ENCODE measurements at regions not wholly inside any gene's neighbourhood (a gene's known extent, or its start where the extent isn't known, plus 50 kb on each side); places are given as distances from the start of the nearest gene placed in this dataset.

- H3K4me1 ChIP-seq (ENCODE audit: low read depth): peaks cover 19% of the 10 kb centered on the region
- H3K9me3 ChIP-seq (ENCODE audit: low read depth): no peaks in the 10 kb centered on the region
- no peaks in the 10 kb centered on the region for H3K27me3 ChIP-seq
- H3K4me3 ChIP-seq: no peak overlapping the region
- no peak for DNase-seq (ENCODE audit: low read depth in 1 of 2, low spot score in 1 of 2)
- no peaks in the 10 kb centered on the region for H3K36me3 ChIP-seq
- H3K27ac ChIP-seq: no peak overlapping the region
- TF ChIP-seq CTCF (IDR thresholded peaks at IDR 0.05; ENCODE audit: low read depth, low read length): no peak
Measured at GRCh38 chr9:90098408-90098807, 493.6 kb downstream of the GADD45G start.

GRCh38 chr9:90099262-90099963, 494.6 kb downstream of the GADD45G start:
- H3K27me3 ChIP-seq: no peaks in the 10 kb centered on the region
- H3K4me3 ChIP-seq: no peak overlapping the region
- peaks cover 19% of the 10 kb centered on the region for H3K4me1 ChIP-seq (ENCODE audit: low read depth)
- DNase-seq (ENCODE audit: low read depth in 1 of 2, low spot score in 1 of 2): peak; percentile 36 to 44
- TF ChIP-seq CTCF (IDR thresholded peaks at IDR 0.05; ENCODE audit: low read depth, low read length): peak; percentile 39
- H3K27ac ChIP-seq: peak overlapping the region; percentile 3
- no peaks in the 10 kb centered on the region for H3K9me3 ChIP-seq (ENCODE audit: low read depth)
- no peaks in the 10 kb centered on the region for H3K36me3 ChIP-seq

- peaks cover 16% of the 10 kb centered on the region for H3K4me1 ChIP-seq (ENCODE audit: low read depth)
- no peak for TF ChIP-seq CTCF (IDR thresholded peaks at IDR 0.05; ENCODE audit: low read depth, low read length)
- no peaks in the 10 kb centered on the region for H3K36me3 ChIP-seq
- H3K9me3 ChIP-seq (ENCODE audit: low read depth): no peaks in the 10 kb centered on the region
- H3K27ac ChIP-seq: peak overlapping the region; percentile 3
- no peak overlapping the region for H3K4me3 ChIP-seq
- no peaks in the 10 kb centered on the region for H3K27me3 ChIP-seq
- peak in 1 of 2 donors; percentile 10 for DNase-seq (ENCODE audit: low read depth in 1 of 2, low spot score in 1 of 2)
Measured at GRCh38 chr9:90100014-90100413, 495.2 kb downstream of the GADD45G start.

- H3K4me3 ChIP-seq: no peak overlapping the region
- no peaks in the 10 kb centered on the region for H3K36me3 ChIP-seq
- H3K4me1 ChIP-seq (ENCODE audit: low read depth): peaks cover 5% of the 10 kb centered on the region
- peak; percentile 70 for TF ChIP-seq CTCF (IDR thresholded peaks at IDR 0.05; ENCODE audit: low read depth, low read length)
- DNase-seq (ENCODE audit: low read depth in 1 of 2, low spot score in 1 of 2): peak; percentile 90 to 93
- no peaks in the 10 kb centered on the region for H3K27me3 ChIP-seq
- no peaks in the 10 kb centered on the region for H3K9me3 ChIP-seq (ENCODE audit: low read depth)
- no peak overlapping the region for H3K27ac ChIP-seq
Measured at GRCh38 chr9:90102292-90102901, 497.6 kb downstream of the GADD45G start.

- no peak for DNase-seq (ENCODE audit: low read depth in 1 of 2, low spot score in 1 of 2)
- no peaks in the 10 kb centered on the region for H3K27me3 ChIP-seq
- H3K27ac ChIP-seq: no peak overlapping the region
- no peaks in the 10 kb centered on the region for H3K9me3 ChIP-seq (ENCODE audit: low read depth)
- peaks cover 5% of the 10 kb centered on the region for H3K4me1 ChIP-seq (ENCODE audit: low read depth)
- H3K36me3 ChIP-seq: no peaks in the 10 kb centered on the region
- no peak overlapping the region for H3K4me3 ChIP-seq
- no peak for TF ChIP-seq CTCF (IDR thresholded peaks at IDR 0.05; ENCODE audit: low read depth, low read length)
Measured at GRCh38 chr9:90103771-90104170, 499.0 kb downstream of the GADD45G start.

Measured in cardiac muscle cell (in vitro differentiated cells and primary cell).